Left hindlimb (tissue), 1 donor: ENCODE measurements at regions not wholly inside any gene's neighbourhood (a gene's known extent, or its start where the extent isn't known, plus 50 kb on each side); places are given as distances from the start of the nearest gene placed in this dataset.

Experiments used
- DNase-seq: peaks from one replicate; pipeline ENCODE4 v3.0.0-alpha.2; 2018

- no peak for DNase-seq
Measured at GRCh38 chr1:56390232-56390867, 189.0 kb downstream of the PLPP3 start.

- no peak for DNase-seq
Measured at GRCh38 chr1:56389813-56390212, 189.6 kb downstream of the PLPP3 start.

DNA sequence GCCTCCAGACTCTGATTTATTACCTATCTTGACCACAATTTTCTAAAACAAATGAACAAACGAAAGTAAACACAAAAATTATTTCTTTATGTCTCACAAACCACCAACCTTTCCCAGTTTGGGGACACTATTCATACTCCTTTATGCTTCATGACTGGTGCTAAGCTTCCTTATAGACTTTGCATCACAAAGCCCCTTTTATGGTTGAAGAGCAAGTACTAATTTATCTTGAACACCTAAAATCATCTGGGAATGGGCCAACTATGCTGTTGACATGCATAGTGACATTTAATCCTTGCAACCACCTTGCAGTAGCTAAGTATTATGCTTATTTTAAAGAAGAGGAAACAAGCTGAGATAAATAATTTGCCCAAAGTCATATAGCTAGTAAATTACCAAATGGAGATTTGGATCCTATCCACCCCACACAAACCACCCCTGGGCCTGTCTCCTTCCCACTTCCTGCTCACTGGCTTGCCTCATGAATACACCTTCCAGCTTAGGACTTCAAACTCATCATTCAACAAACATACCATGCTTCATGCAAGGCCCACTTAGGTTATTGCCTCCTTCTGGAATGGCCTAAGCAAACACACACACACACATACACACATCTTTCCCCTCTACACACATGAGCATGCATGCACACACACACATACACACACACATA, 192.2 kb downstream of the PLPP3 start:
- DNase-seq: no peak

- DNase-seq: no peak
Measured at GRCh38 chr1:56385314-56385713, 194.0 kb downstream of the PLPP3 start.

GRCh38 chr1:56382929-56383328, 196.4 kb downstream of the PLPP3 start:
- DNase-seq: no peak

DNA sequence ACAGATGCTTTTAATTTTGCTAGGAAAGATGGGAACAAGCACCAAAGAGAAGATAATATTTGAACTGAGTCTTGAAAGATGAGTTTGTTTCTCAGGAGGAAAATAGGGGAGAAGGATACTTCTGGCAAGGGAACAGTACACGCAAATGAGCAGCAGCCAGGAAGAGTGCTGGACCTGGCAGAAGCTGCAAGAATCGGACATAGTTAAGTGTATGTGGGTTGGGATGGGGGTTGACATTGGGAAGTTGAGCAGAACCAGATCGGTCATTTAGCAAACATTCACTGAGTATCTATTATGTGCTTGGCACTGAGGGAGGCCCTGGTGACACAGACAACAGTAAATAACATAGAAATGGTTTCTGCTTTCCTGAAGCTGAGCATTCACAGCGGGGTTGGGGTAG, 198.8 kb downstream of the PLPP3 start:
- no peak for DNase-seq

DNA sequence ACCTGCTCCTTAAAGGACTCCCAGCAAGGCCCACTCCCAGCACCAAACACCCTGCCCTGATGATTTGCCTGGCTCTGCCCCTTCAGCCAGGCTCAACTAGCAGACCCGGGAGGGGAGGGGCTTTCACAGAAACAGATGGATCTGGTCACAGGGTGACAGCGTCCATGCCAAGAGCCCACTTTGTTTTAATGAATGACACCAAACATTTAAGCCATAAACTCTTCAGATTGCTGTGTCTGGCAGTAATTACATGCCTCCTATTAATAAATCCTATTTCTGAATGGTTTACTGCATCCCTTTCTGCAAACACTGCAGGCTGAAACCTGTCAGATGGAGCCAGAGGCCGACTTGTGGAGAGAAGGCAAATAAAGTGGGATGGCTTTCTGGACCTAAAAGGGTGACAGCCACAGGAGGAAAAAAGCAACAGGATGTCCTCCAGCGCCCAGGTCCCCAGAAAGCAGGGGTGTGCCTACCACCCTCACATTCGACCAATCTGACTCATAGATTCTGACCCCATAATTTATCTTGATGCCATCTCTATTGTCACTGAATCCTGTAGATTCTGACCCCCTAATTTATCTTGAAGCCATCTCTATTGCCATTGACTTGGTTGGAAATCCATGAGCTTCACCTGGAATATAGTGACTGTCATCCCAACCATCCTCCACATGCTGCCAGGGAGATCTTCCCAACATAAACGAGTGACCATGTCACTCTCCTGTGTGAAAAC, 200.9 kb downstream of the PLPP3 start:
- DNase-seq: no peak

DNA sequence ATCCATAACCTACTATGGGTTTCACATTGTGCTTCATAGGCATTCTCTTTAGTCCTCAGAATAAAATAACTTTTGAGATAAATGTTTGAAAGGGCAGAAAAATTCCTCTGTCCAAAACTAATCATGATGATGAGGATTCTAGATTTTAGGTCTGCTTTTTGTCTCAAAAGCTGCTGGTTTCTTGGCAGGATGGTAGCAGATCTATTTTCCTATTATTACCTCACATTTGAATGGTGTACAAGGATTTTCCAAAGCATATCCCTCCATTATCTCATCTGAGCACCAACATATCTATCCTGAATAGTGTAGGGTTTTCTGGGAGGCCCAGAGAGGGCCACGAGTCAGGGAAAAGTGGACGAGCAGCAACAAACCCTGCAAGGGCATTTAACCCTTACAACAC, 201.9 kb downstream of the PLPP3 start:
- DNase-seq: no peak

DNA sequence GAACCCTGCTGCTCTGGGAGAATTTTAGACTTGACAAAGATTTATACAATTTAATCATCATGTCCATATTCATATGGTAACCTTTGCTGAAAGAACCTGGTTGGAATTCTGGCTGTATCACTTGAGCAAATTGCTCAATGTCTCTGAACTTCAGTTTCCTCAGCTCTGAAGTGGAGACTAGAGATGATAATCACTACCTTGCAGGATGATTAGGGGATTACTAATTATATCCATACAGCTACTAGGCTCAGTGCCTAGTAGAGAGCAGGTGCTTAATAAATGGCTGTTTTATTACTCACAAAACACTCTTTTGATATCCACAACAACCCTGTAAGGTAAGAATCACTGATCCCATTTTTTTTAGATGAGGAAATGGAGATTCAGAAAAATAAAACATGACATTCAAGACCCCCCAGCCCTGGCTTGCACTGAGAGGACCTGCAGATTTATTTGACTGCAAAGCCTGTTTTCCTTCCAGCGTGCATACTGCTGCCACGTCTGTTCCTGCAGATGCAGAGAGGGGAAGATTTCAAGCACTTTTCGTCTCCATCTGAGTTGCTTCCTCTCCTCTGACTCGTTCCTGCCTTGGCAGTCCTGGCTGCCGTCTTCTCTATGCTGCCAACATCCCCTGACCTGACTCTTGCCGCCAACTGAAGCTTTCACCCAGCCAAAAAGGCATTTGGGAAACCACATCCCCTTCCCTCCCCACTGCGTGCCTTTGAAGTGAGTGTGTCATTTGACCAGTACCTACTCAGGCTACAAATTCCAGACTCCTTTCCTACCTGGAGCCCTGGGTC, 203.0 kb downstream of the PLPP3 start:
- peak; percentile 85 for DNase-seq

- no peak for DNase-seq
Measured at GRCh38 chr1:56375326-56375804, 204.0 kb downstream of the PLPP3 start.

GRCh38 chr1:56374026-56374974, 205.1 kb downstream of the PLPP3 start:
- DNase-seq: peak; percentile 84

DNA sequence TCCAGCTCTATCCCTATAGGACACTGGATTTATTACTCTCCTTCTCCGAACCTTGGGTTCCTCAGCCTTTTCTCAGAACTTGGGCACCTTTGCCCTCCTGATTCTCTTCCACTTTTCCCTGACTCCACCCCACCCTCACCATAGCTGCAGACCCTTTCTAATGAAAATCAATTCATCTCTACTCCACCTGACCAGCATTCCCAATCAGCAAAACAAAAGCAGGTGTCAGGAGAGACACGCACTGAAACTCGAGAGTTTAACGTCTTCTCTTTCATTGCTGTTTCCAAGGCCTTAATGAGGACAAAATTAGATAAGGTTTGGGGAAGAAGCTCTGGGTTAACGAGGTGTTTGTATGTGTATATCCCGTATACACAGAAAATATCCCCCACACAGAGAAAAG, 208.8 kb downstream of the PLPP3 start:
- DNase-seq: no peak

- no peak for DNase-seq
Measured at GRCh38 chr1:56363007-56363770, 216.2 kb downstream of the PLPP3 start.

DNA sequence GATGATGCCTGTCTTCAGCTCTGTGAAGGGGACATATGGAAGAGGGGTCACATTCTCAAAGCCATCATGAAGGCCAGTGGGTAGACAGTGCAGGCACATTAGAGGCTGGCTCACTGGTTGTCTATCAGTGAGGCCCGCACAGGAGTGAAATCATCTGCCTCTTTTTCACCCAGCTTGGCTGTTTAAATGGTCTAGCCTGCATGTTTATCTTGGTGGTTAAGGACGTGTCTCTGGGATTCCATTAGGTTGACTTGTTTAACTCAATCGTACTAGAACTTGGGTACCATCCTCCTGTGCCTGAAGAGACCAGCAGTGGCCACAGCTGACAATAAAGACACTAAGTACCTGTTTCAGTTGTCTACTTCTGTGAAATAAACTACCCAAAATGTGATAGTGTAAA, 219.3 kb downstream of the PLPP3 start:
- DNase-seq: no peak

- peak; percentile 47 for DNase-seq
Measured at GRCh38 chr1:56359056-56359455, 220.3 kb downstream of the PLPP3 start.

DNA sequence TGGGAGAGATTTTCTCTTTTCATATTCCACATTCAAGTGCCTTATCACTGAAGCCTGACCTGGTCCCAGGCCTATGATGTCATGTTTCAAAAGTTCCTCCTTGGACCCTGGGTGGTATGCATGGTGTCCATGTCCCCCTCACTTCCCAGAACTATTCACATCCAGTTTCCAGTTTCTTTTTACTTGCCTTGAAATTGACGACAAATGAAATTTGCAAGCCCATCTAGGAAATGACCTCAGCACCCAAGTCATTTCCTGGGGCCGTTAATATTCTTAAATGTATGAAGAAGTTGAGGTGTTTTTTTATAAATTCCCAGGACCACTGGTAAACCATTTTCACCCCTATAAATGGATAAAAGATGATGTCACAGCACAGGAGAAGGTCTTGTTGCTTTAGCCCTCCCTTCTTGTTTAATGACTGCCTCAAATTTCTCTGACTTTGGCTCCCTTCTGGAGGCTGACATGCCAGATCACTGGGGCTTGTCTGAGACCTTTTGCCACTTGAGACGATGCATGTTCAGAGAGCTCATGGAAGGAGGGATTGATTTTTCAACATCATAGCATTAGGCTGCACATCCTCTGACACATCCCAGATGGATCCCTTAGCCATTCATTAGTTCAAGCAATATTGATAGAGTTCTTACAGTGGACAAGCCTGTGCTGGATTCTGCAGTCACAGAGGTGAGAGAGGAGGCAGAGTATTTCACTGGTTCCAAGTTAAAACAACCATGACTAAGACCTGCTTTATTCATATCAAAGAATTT, 221.3 kb downstream of the PLPP3 start:
- no peak for DNase-seq

DNA sequence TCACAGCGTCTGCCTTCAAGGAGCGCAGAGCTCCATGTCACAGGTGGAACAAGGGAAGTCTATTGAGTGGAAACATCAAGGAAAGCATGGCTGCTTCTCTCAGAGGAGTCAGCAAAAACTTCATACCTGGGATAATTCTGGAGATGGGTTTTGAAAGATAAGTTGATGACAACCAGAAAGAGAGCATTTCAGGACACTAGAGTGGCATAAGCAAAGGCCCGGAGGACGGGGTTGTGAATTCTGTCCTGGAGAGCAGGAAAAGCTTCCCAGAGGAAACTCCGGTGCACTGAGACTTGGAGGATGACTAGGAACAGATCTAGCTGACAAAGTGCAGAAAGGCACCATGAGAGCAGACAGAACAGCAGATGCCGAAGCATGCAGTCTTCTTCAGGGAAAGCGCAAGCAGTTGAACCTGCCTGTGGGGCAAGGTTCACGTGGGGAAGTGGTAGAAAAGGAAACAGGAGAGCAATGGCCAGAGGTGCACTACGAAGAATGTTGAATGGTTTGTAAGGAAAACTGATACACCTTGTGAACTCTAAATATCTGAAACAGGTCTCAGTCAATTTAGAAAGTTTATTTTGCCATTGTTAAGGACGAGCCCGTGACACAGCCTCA, 222.9 kb downstream of the PLPP3 start:
- no peak for DNase-seq

DNA sequence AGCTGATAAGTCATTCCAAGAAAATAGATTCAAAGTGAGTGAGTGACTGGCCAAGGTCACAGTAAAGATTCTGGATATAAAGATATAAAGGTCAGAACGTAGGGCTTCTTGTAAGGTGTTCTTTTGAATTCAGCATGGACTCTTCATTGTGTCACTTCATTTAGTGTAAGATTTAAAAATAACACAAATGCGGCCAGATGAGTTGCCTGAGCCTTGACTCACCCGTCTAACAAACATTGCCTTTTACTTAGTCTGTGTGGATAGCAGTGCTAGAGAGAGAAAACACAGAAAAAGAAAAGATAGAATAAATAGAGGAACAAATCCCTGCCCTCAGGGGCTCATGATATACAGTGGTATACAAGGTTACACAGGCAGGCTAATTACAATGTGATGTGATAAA, 223.4 kb downstream of the PLPP3 start:
- no peak for DNase-seq

- no peak for DNase-seq
Measured at GRCh38 chr1:56355422-56355821, 223.9 kb downstream of the PLPP3 start.

DNA sequence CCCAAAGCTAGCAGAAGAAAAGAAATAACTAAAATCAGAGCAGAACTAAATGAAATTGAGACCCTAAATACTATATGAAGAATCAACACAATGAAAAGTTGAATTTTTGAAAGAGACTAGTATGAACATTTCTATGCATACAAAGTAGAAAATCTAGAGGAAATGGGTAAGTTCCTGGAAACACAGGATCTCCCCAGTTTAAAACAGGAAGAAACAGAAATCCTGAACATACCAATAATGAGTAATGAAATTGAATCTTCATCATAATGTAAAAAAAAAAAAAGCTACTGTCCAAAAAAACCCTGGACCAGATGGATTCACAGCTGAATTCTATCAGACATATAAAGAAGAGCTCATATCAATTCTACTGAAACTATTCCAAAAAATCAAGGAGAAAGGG, 233.5 kb downstream of the PLPP3 start:
- DNase-seq: no peak
